Panc1 (cell line): ENCODE measurements at regions not wholly inside any gene's neighbourhood (a gene's known extent, or its start where the extent isn't known, plus 50 kb on each side); places are given as distances from the start of the nearest gene placed in this dataset.

Source experiments
- CTCF ChIP-seq: fragments of 450-650 bp; IDR thresholded peaks from 2 replicates; pipeline ENCODE4 v1.5.1; 2017; ENCODE audit warnings: mild to moderate bottlenecking
- POLR2AphosphoS5 ChIP-seq: IDR thresholded peaks from 2 replicates; pipeline ENCODE4 v1.6.1; 2012; ENCODE audit warnings: mild to moderate bottlenecking, low read depth, low read length, moderate library complexity
- REST ChIP-seq, 2 experiments: IDR thresholded peaks; 2 replicates each; pipeline ENCODE4 v1.6.1; 2011 to 2012; ENCODE audit warnings: low read depth in 2 of 2, control low read depth in 1 of 2, low read length in 1 of 2, mild to moderate bottlenecking in 1 of 2, moderate library complexity in 1 of 2; ENCODE audit not compliant: insufficient read depth in 1 of 2
- SIN3A ChIP-seq: IDR thresholded peaks from 2 replicates; pipeline ENCODE4 v1.6.1; 2012; ENCODE audit warnings: low read depth, mild to moderate bottlenecking, low read length, moderate library complexity, borderline replicate concordance; ENCODE audit not compliant: insufficient read depth

- TF ChIP-seq CTCF (no peak), POLR2AphosphoS5 (no peak), SIN3A (no peak), REST (IDR thresholded peaks at IDR 0.05; ENCODE audit: insufficient read depth in 1 of 2, low read depth in 2 of 2, low read length in 1 of 2) (no peak)
Observed at GRCh38 chr5:106415541-106415940, 1255.2 kb downstream of the EFNA5 start.
